Kidney (tissue), 13 donors: ENCODE measurements at regions not wholly inside any gene's neighbourhood (a gene's known extent, or its start where the extent isn't known, plus 50 kb on each side); places are given as distances from the start of the nearest gene placed in this dataset.
"Not testable (repeated sequence)": the region's sequence is repeated elsewhere in the genome, so short reads cannot be mapped to it uniquely, and the experiment has no call there.

Experiments used
- DNase-seq, 5 donors: peaks; one replicate each; pipeline ENCODE4 v3.0.0-alpha.2; 2013 to 2020
- FAIRE-seq: peaks from 2 replicates; lab custom pipeline; 2012; peaks lifted over from hg19 to GRCh38; lab: Jason Lieb, UNC
- H3K27ac ChIP-seq, 2 donors: one replicate each; pipeline ENCODE4 v1.7.0; 2013; ENCODE audit warnings: low read depth in 2 of 2, low read length in 2 of 2, inconsistent platforms in 1 of 2
- H3K27me3 ChIP-seq: one replicate; pipeline ENCODE4 v1.7.1; 2013; ENCODE audit warnings: low read length, inconsistent platforms; ENCODE audit not compliant: control insufficient read depth, insufficient read depth
- H3K36me3 ChIP-seq, 3 donors: one replicate each; pipeline versions ENCODE4 v1.7.0 to v1.7.1; 2013; ENCODE audit warnings: low read length in 3 of 3, control low read depth in 1 of 3, inconsistent platforms in 1 of 3; ENCODE audit not compliant: insufficient read depth in 3 of 3, control insufficient read depth in 2 of 3
- H3K4me1 ChIP-seq, 3 donors: one replicate each; pipeline versions ENCODE4 v1.7.0 to v1.7.1; 2013; ENCODE audit warnings: low read length in 3 of 3, inconsistent platforms in 1 of 3, low read depth in 1 of 3; ENCODE audit not compliant: control insufficient read depth in 2 of 3, insufficient read depth in 2 of 3
- H3K4me3 ChIP-seq, 3 donors: one replicate each; pipeline versions ENCODE4 v1.7.0 to v1.8.1; 2013; ENCODE audit warnings: low read length in 3 of 3, control low read depth in 1 of 3, inconsistent platforms in 1 of 3
- H3K9ac ChIP-seq, 3 donors: one replicate each; pipeline versions ENCODE4 v1.7.0 to v1.7.1; 2013; ENCODE audit warnings: low read length in 3 of 3, control low read depth in 1 of 3, inconsistent platforms in 1 of 3
- H3K9me3 ChIP-seq, 3 donors: one replicate each; pipeline versions ENCODE4 v1.7.0 to v1.7.1; 2013; ENCODE audit warnings: low read length in 3 of 3, control low read depth in 1 of 3, inconsistent platforms in 1 of 3; ENCODE audit not compliant: control insufficient read depth in 2 of 3, insufficient read depth in 1 of 3
- intact Hi-C: fragments of 100-400 bp; cut with DNase I; formaldehyde crosslinking; loops from one replicate; pipeline ENCODE4 v1.11.1; 2022
- TF ChIP-seq, protein P1 (sequence below): IDR thresholded peaks from 3 replicates; pipeline ENCODE4 v1.5.1; 2012; ENCODE audit warnings: mild to moderate bottlenecking, moderate library complexity, borderline replicate concordance; ENCODE audit not compliant: insufficient read depth; ENCODE audit errors: extremely low read depth
- donor health status: control.
- donor health status: control.
- donor health status: control.
- donor health status: control.
- donor health status: control.
- donor health status: DM: yes; HTN: yes; CAD: no.
- donor health status: Normal renal cell carcinoma (clear cell type).

DNA sequence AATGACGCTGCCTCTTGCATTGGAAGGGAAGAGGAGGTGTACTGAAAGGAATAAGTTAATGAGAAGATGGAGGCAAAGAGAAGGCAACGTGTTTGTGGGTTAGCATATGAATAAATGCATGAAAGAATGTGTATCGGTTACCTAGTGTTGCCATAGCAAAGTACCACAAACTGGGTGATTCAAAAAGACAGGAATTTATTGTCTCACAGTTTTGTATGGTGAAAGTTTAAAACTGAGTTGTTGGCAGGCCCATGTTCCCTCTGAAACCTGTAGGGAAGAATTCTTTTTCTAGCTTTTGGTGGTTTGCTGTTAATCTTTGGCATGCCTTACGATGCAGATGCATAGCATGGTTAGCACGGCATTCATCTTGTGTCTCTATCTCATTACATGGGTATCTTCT lies 729.9 kb downstream of the MECOM start:
- Histone ChIP-seq H3K27ac (no peak overlapping the region), H3K9ac (no peak overlapping the region), H3K36me3 (no peaks in the 10 kb centered on the region), H3K27me3 (no peaks in the 10 kb centered on the region), H3K4me3 (no peak overlapping the region), H3K9me3 (peaks cover 0 to 12% (median 0%) of the 10 kb centered on the region in 3 donors), H3K4me1 (no peaks in the 10 kb centered on the region)
- TF ChIP-seq, protein P1, sequence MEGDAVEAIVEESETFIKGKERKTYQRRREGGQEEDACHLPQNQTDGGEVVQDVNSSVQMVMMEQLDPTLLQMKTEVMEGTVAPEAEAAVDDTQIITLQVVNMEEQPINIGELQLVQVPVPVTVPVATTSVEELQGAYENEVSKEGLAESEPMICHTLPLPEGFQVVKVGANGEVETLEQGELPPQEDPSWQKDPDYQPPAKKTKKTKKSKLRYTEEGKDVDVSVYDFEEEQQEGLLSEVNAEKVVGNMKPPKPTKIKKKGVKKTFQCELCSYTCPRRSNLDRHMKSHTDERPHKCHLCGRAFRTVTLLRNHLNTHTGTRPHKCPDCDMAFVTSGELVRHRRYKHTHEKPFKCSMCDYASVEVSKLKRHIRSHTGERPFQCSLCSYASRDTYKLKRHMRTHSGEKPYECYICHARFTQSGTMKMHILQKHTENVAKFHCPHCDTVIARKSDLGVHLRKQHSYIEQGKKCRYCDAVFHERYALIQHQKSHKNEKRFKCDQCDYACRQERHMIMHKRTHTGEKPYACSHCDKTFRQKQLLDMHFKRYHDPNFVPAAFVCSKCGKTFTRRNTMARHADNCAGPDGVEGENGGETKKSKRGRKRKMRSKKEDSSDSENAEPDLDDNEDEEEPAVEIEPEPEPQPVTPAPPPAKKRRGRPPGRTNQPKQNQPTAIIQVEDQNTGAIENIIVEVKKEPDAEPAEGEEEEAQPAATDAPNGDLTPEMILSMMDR = no peak
- DNase-seq (no peak), FAIRE-seq (no peak)
- intact Hi-C loops = no loop called here

DNA sequence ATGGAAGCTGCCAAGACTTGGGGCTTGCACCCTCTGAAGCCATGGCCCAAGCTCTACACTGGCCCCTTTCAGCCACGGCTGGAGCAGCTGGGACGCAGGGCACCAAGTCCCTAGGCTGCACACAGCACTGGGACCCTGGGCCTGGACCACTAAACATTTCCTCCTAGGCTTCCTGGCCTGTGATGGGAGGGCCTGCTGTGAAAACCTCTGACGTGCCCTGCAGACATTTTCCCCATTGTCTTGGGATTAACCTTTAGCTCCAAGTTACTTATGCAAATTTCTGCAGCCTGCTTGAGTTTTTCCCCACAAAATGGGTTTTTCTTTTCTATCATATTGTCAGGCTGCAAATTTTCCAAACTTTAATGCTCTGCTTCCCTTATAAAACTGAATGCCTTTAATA lies 733.5 kb downstream of the MECOM start:
- H3K4me1 ChIP-seq, H3K9ac ChIP-seq, H3K27me3 ChIP-seq, H3K9me3 ChIP-seq, H3K27ac ChIP-seq, H3K36me3 ChIP-seq, H3K4me3 ChIP-seq, intact Hi-C loops, FAIRE-seq, DNase-seq: not testable (repeated sequence)

DNA sequence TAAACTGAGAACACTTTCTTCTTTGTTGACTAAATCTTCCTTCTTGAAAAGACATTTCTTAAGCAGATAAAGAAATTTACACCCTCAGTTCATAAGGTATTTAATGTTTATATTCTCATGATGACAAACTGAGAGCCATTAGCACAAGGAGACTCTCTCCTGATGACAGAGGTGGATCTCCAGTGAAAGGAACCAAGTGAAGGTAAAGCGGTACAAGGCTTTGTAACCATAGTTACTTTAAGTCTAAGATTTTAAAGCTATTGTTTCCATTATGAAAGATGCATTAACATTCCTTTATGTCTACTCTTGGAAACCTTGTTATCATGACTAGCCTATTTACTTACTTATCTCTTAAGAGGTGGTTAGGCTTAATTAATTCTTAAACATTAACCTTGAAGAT lies 737.1 kb downstream of the MECOM start:
- H3K36me3 ChIP-seq = no peaks in the 10 kb centered on the region
- H3K9ac ChIP-seq = no peak overlapping the region
- H3K4me1 ChIP-seq = no peaks in the 10 kb centered on the region
- H3K27me3 ChIP-seq = no peaks in the 10 kb centered on the region
- TF ChIP-seq, protein P1 = no peak
- H3K4me3 ChIP-seq = no peak overlapping the region
- intact Hi-C loops = no loop called here
- FAIRE-seq (no peak), DNase-seq (no peak)
- no peak overlapping the region for H3K27ac ChIP-seq
- no peaks in the 10 kb centered on the region for H3K9me3 ChIP-seq

DNA sequence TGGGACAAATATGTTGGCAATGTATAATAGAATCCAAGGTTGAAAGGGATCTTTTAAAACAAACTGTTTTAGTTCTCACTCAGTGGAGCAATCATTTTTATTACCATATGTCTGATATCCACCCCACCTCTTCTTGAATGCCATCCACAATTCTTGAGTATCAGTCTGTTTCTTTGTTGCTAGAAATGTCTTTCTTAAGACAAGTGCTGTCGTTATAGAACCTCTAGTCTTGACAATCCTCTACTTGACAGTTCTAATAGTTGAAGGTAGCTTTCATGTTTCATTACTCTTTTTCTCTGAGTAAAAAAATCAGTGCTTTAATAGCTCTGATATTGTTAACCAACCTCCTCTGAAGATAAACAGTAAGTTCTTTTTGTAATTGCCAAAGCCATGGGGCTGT lies 737.9 kb downstream of the MECOM start:
- intact Hi-C loops = no loop called here
- Histone ChIP-seq H3K4me1 (no peaks in the 10 kb centered on the region), H3K9me3 (no peaks in the 10 kb centered on the region), H3K4me3 (no peak overlapping the region), H3K36me3 (no peaks in the 10 kb centered on the region), H3K9ac (no peak overlapping the region), H3K27me3 (no peaks in the 10 kb centered on the region), H3K27ac (no peak overlapping the region)
- TF ChIP-seq, protein P1 = no peak
- DNase-seq = no peak
- no peak for FAIRE-seq
